ENCODE measurements at regions not wholly inside any gene's neighbourhood (a gene's known extent, or its start where the extent isn't known, plus 50 kb on each side); places are given as distances from the start of the nearest gene placed in this dataset.

- Histone ChIP-seq H3K27ac (ENCODE audit: low read depth in 1 of 2, low read length in 2 of 2) (no peak overlapping the region), H3K27me3 (ENCODE audit: control insufficient read depth in 4 of 4, insufficient read depth in 4 of 4, low read length in 3 of 4) (no peaks in the 10 kb centered on the region), H3K36me3 (ENCODE audit: control insufficient read depth in 4 of 4, insufficient read depth in 3 of 4, low read depth in 1 of 4, low read length in 3 of 4) (no peaks in the 10 kb centered on the region), H3K4me3 (ENCODE audit: low read depth in 1 of 3, low read length in 3 of 3) (no peak overlapping the region), H3K9me3 (ENCODE audit: control insufficient read depth in 4 of 4, low read length in 3 of 4) (no peaks in the 10 kb centered on the region), H3K4me1 (ENCODE audit: control insufficient read depth in 4 of 4, insufficient read depth in 4 of 4, low read length in 3 of 4) (no peaks in the 10 kb centered on the region), H3K9ac (ENCODE audit: low read depth in 1 of 2, low read length in 2 of 2) (no peak overlapping the region)
- WGBS = 85% methylated on average over 3 of the region's 3 CpGs
- TF ChIP-seq CTCF (IDR thresholded peaks at IDR 0.05; ENCODE audit: low read depth, low read length, missing input control) (no peak), MAX (IDR thresholded peaks at IDR 0.05) (no peak), SP1 (IDR thresholded peaks at IDR 0.05) (no peak), HNF4G (IDR thresholded peaks at IDR 0.05) (no peak), FOXA1 (IDR thresholded peaks at IDR 0.05) (no peak), ATF3 (IDR thresholded peaks at IDR 0.05) (no peak), EGR1 (IDR thresholded peaks at IDR 0.05; ENCODE audit: low read depth in 2 of 2) (no peak)
- no peak for DNase-seq (ENCODE audit: low spot score)
Measured at GRCh38 chr6:91697010-91697695, 1110.3 kb upstream of the MAP3K7 start.

GRCh38 chr6:91695221-91695620, 1108.3 kb upstream of the MAP3K7 start:
- Histone ChIP-seq H3K36me3 (ENCODE audit: control insufficient read depth in 4 of 4, insufficient read depth in 3 of 4, low read depth in 1 of 4, low read length in 3 of 4) (no peaks in the 10 kb centered on the region), H3K27me3 (ENCODE audit: control insufficient read depth in 4 of 4, insufficient read depth in 4 of 4, low read length in 3 of 4) (no peaks in the 10 kb centered on the region), H3K9ac (ENCODE audit: low read depth in 1 of 2, low read length in 2 of 2) (no peak overlapping the region), H3K27ac (ENCODE audit: low read depth in 1 of 2, low read length in 2 of 2) (no peak overlapping the region), H3K4me1 (ENCODE audit: control insufficient read depth in 4 of 4, insufficient read depth in 4 of 4, low read length in 3 of 4) (no peaks in the 10 kb centered on the region), H3K4me3 (ENCODE audit: low read depth in 1 of 3, low read length in 3 of 3) (no peak overlapping the region), H3K9me3 (ENCODE audit: control insufficient read depth in 4 of 4, low read length in 3 of 4) (no peaks in the 10 kb centered on the region)
- 73% methylated on average over 3 of the region's 3 CpGs for WGBS
- no peak for DNase-seq (ENCODE audit: low spot score)
- TF ChIP-seq EGR1 (IDR thresholded peaks at IDR 0.05; ENCODE audit: low read depth in 2 of 2) (no peak), RXRA (IDR thresholded peaks at IDR 0.05) (no peak), MAX (IDR thresholded peaks at IDR 0.05) (no peak), SP1 (IDR thresholded peaks at IDR 0.05) (no peak), CTCF (IDR thresholded peaks at IDR 0.05; ENCODE audit: low read depth, low read length, missing input control) (no peak), REST (IDR thresholded peaks at IDR 0.05) (no peak), JUND (IDR thresholded peaks at IDR 0.05) (no peak), FOXA2 (IDR thresholded peaks at IDR 0.05) (no peak)

Data from liver (tissue), 8 donors.